Lower leg skin (tissue), 4 donors: ENCODE measurements at regions not wholly inside any gene's neighbourhood (a gene's known extent, or its start where the extent isn't known, plus 50 kb on each side); places are given as distances from the start of the nearest gene placed in this dataset.
"Not testable (repeated sequence)": the region's sequence is repeated elsewhere in the genome, so short reads cannot be mapped to it uniquely, and the experiment has no call there.

Experiments used
- DNase-seq, 2 donors: peaks; one replicate each; pipeline ENCODE4 v3.0.0-alpha.2; 2019; ENCODE audit warnings: low spot score in 2 of 2
- H3K4me3 ChIP-seq: fragments of 200-600 bp; sonication (generic); 2 replicates; pipeline ENCODE4 v1.5.1; 2017; ENCODE audit warnings: mild to moderate bottlenecking, low read depth; ENCODE audit not compliant: poor library complexity, severe bottlenecking
- POLR2A ChIP-seq, 2 donors: fragments of 450-650 bp; IDR thresholded peaks; one replicate each; pipeline ENCODE4 v1.6.1; 2016 to 2017; ENCODE audit warnings: antibody characterized with exemption in 2 of 2, mild to moderate bottlenecking in 1 of 2, moderate library complexity in 1 of 2
- WGBS, 2 donors: methylation state at CpG; one replicate each; pipeline ENCODE4 v1.1.5; 2018; 5-methylcytosine and 5-hydroxymethylcytosine counted together
- intact Hi-C: fragments of 100-400 bp; cut with DNase I; formaldehyde crosslinking; loops from one replicate; pipeline ENCODE4 v1.15.0; 2023; ENCODE audit warnings: low total_unique reads
- TF ChIP-seq, protein P1 (sequence below), 3 donors: fragments of 450-650 bp; IDR thresholded peaks; one replicate each; pipeline ENCODE4 v1.5.1; 2016; ENCODE audit warnings: antibody characterized with exemption in 3 of 3, mild to moderate bottlenecking in 3 of 3, moderate library complexity in 2 of 3

DNA sequence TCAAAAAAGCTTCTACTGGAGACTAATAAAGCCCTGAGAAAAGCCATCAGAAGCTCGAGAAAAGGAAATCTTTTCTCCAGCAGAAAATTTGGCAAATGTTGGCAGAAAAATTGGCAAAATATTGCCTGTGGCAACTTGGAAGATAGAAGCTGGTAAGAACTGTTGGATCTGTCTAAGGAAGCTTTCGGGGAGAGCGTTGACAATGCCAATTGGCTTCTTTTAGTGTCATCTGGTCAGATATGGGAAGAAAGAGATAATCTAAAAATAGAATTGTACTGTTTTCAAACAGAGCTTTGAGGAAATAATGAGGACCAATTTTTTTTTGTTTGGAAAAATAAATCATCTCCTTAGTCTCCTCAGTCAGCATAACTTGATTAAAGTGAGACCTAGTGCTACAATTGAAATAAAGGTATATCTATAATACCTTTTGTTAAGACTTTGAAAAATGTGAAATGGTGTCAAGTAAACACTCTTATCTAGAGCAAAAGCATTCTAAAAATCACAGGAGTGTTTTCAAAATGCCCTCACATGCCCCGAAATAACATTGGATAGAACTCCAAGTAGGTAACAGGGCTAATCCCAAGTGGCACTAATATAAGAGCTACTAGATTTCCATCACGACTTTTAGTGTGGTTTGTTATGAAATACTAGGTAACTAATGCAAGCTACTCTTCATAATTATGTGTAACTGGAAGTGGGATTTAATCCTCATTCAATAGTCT lies 882.2 kb upstream of the B3GALT2 start:
- TF ChIP-seq POLR2A (IDR thresholded peaks at IDR 0.05): no peak
- no peak for DNase-seq
- 50 to 62% methylated on average over 5 of the region's 5 CpGs for WGBS, 2 donors
- intact Hi-C loops: no loop called here
- no peak overlapping the region for H3K4me3 ChIP-seq

DNA sequence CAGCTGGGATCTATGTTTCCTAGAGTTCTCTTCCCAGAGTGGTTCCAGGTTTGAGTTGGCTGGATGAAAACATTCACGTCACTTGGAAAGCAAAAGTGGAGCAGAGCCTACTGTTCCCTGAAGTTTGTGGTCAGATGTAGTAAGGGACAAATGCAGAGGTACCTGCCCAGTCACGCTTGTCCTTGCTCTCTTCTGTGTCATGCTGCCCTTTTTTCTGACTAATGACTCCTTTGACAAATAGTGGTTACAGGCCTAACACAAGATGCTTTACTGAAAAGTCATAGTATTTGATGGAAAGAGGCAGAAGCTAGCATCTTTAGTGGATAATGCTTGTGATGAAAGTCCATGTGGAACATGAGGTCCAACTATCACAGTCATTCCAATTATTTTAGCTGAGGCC lies 881.4 kb upstream of the B3GALT2 start:
- 72 to 82% methylated on average over 2 of the region's 2 CpGs for WGBS, 2 donors
- intact Hi-C loops: no loop called here
- no peak overlapping the region for H3K4me3 ChIP-seq
- DNase-seq: no peak
- TF ChIP-seq, protein P1, sequence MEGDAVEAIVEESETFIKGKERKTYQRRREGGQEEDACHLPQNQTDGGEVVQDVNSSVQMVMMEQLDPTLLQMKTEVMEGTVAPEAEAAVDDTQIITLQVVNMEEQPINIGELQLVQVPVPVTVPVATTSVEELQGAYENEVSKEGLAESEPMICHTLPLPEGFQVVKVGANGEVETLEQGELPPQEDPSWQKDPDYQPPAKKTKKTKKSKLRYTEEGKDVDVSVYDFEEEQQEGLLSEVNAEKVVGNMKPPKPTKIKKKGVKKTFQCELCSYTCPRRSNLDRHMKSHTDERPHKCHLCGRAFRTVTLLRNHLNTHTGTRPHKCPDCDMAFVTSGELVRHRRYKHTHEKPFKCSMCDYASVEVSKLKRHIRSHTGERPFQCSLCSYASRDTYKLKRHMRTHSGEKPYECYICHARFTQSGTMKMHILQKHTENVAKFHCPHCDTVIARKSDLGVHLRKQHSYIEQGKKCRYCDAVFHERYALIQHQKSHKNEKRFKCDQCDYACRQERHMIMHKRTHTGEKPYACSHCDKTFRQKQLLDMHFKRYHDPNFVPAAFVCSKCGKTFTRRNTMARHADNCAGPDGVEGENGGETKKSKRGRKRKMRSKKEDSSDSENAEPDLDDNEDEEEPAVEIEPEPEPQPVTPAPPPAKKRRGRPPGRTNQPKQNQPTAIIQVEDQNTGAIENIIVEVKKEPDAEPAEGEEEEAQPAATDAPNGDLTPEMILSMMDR (IDR thresholded peaks at IDR 0.05): no peak
- TF ChIP-seq POLR2A (IDR thresholded peaks at IDR 0.05): no peak

DNA sequence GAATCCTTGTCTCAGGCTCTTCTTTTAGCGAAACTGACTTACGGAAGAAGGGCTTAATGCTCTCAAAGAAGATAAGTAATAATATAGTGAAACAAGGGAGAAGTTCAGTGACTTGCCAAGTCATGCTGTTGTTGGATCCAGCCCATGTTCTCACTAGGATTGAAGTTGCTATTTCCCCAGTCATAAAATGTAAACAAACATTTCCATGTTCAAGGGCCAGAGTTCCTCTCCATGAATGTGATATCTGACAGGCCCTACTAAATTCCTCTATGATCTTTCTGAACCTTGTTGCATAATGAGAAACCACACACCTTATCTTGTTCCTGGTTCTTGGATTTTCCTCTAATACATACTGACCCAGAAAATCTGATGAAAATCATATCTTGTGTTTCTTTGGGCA lies 876.5 kb upstream of the B3GALT2 start:
- no peak for DNase-seq
- TF ChIP-seq, protein P1 (IDR thresholded peaks at IDR 0.05): no peak
- TF ChIP-seq POLR2A (IDR thresholded peaks at IDR 0.05): no peak
- intact Hi-C loops: no loop called here
- 66 to 75% methylated on average over 2 of the region's 2 CpGs for WGBS, 2 donors
- no peak overlapping the region for H3K4me3 ChIP-seq

DNA sequence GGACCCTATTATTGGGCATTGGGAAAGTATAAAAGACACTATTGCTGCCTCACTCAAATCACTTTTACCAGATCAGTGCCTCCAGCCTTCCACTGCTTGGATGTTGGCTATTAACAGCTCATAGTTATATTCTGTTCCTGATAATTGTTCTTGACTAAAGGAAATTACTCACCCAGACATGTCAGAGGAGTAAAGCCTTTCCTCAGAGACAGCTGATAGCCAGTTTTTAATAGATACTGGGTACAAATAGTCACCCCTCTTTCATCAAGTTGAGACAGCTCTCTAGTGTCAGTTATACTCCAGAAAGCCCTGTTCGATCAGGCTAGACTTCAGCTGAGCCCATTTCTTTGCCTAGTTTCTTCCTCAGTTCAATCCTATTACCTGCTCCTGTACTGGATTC lies 876.1 kb upstream of the B3GALT2 start:
- TF ChIP-seq POLR2A (IDR thresholded peaks at IDR 0.05): no peak
- TF ChIP-seq, protein P1 (IDR thresholded peaks at IDR 0.05): no peak
- no peak overlapping the region for H3K4me3 ChIP-seq
- DNase-seq: no peak
- intact Hi-C loops: no loop called here
- WGBS, 2 donors: 75 to 89% methylated on average over 1 of the region's 1 CpG

DNA sequence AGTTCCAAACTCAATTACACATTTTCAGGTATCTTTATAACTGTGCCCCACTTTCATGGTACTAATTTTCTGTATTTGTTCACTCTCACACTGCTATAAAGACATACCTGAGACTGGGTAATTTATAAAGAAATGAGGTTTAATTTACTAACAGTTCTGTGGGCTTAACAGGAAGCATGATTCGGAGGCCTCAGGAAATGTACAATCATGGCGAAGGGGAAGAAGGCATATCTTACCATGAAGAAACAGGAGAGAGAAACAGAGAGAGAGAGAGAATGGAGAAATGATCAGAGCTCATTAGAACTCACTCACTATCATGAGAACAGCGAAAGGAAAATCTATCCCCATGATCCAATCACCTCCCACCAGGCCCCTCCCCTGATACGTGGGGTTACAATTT lies 874.1 kb upstream of the B3GALT2 start:
- intact Hi-C loops: no loop called here
- DNase-seq: no peak
- no peak overlapping the region for H3K4me3 ChIP-seq
- TF ChIP-seq, protein P1 (IDR thresholded peaks at IDR 0.05): no peak
- no peak for TF ChIP-seq POLR2A (IDR thresholded peaks at IDR 0.05)
- 65 to 78% methylated on average over 4 of the region's 4 CpGs for WGBS, 2 donors

DNA sequence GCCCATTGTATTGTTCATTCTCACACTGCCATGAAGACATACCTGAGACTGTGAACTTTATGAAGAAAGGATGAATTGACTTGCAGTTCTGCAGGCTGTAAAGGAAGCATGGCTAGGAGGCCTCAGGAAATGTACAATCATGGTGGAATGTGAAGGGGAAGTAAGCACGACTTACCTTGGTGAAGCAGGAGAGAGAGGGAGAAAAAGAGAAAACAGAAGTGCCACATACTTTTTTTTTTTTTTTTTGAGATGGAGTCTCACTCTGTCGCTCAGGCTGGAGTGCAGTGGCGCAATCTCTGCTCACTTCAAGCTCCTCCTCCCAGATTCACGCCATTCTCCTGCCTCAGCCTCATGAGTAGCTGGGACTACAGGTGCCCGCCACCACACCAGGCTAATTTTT lies 871.9 kb upstream of the B3GALT2 start:
- DNase-seq: not testable (repeated sequence)

DNA sequence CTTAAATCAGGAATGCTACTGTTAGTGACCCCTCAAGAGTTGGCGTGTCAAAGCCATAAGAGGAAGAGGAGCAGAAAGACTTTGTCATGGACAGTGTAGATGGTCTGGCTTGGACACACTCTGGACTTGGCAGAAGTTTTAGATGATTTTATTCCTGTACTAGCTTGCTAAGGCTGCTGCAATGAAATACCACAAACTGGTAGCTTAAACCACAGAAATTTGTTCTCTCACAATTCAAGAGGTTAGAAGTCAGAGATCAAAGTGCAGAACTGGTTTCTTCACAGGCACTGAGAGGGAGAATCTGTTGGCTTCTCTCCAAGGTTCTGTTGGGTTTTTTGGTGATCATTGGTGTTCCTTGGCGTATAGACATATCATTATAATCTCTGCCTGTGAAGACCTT lies 869.8 kb upstream of the B3GALT2 start:
- 73 to 90% methylated on average over 2 of the region's 2 CpGs for WGBS, 2 donors
- TF ChIP-seq, protein P1 (IDR thresholded peaks at IDR 0.05): no peak
- no peak for TF ChIP-seq POLR2A (IDR thresholded peaks at IDR 0.05)
- no peak overlapping the region for H3K4me3 ChIP-seq
- intact Hi-C loops: no loop called here
- DNase-seq: no peak

More for the DNA sequence above, 871.9 kb upstream of the B3GALT2 start:
- intact Hi-C loops, H3K4me3 ChIP-seq: not testable (repeated sequence)
- WGBS, 2 donors: 89% methylated on average over 5 of the region's 5 CpGs
